MCF 10A (cell line): ENCODE measurements at regions not wholly inside any gene's neighbourhood (a gene's known extent, or its start where the extent isn't known, plus 50 kb on each side); places are given as distances from the start of the nearest gene placed in this dataset.

Experiments used
- BruUV-seq: library from RNA; stranded (reverse); fragments of 400-500 nt; replicated peaks from 2 replicates; lab custom pipeline; 2021; lab: Mats Ljungman, UMichigan
- CTCF ChIA-PET: fragments of 300-600 bp; sonication (Branson Sonifier 250); formaldehyde crosslinking; extraction: SDS; loops from one replicate; lab custom pipeline; 2021; ENCODE audit warnings: antibody characterized with exemption, inconsistent platforms; lab: Yijun Ruan, JAX
- POLR2A ChIA-PET: fragments of 300-600, 350-650 bp; sonication (Branson Sonifier 250); formaldehyde crosslinking; extraction: SDS; loops from one replicate; lab custom pipeline; 2020; ENCODE audit warnings: antibody characterized with exemption, inconsistent platforms; lab: Yijun Ruan, JAX
- DNase-seq: peaks from one replicate; pipeline ENCODE4 v3.0.0-alpha.2; 2018; ENCODE audit not compliant: unreplicated experiment
- H3K27ac Mint-ChIP-seq: one replicate; pipeline ENCODE4 v1.8.0; 2022; ENCODE audit warnings: mild to moderate bottlenecking, low read depth, mixed read lengths; ENCODE audit not compliant: unreplicated experiment
- H3K27me3 Mint-ChIP-seq: one replicate; pipeline ENCODE4 v1.8.0; 2022; ENCODE audit warnings: mixed read lengths; ENCODE audit not compliant: insufficient read depth, unreplicated experiment
- H3K36me3 Mint-ChIP-seq: one replicate; pipeline ENCODE4 v1.8.0; 2022; ENCODE audit warnings: mild to moderate bottlenecking, moderate library complexity, mixed read lengths; ENCODE audit not compliant: insufficient read depth, unreplicated experiment
- H3K4me1 Mint-ChIP-seq: one replicate; pipeline ENCODE4 v1.8.0; 2022; ENCODE audit warnings: mixed read lengths; ENCODE audit not compliant: insufficient read depth, unreplicated experiment
- H3K4me3 Mint-ChIP-seq: one replicate; pipeline ENCODE4 v1.8.0; 2022; ENCODE audit warnings: mild to moderate bottlenecking, moderate library complexity, mixed read lengths; ENCODE audit not compliant: unreplicated experiment
- H3K9me3 Mint-ChIP-seq: one replicate; pipeline ENCODE4 v1.8.0; 2022; ENCODE audit warnings: mixed read lengths; ENCODE audit not compliant: unreplicated experiment
- CTCF ChIP-seq: fragments of 200-600 bp; IDR thresholded peaks from one replicate; pipeline ENCODE4 v1.8.0; 2022; ENCODE audit warnings: antibody characterized with exemption, mild to moderate bottlenecking; ENCODE audit not compliant: unreplicated experiment
- intact Hi-C: fragments of 100-400 bp; cut with micrococcal nuclease; formaldehyde crosslinking; loops from 2 replicates; pipeline ENCODE4 v1.14.1; 2022

DNA sequence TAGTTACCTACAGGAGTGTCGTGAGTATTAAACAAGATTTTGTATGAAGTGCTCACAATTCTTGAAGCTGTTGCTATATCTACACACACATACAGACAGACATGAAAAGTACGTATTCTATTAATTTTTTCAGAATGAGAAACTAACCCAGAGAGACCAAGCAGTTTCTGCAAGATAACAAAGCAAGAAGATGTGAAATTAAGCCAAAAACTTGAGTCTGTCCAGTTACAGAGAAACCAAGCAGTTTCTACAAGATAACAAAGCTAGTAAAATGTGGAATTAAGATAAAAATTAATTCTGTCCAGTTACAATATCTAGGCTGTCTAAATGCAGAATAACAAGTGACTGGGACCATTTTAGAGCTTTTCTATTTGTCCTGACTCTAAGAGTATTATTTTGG lies 132.4 kb downstream of the ALG10B start:
- Mint-ChIP-seq H3K4me3 (no peak overlapping the region), H3K27ac (no peak overlapping the region), H3K9me3 (no peaks in the 10 kb centered on the region), H3K36me3 (no peaks in the 10 kb centered on the region), H3K27me3 (no peaks in the 10 kb centered on the region), H3K4me1 (no peaks in the 10 kb centered on the region)
- DNase-seq = no peak
- ChIA-PET CTCF (no interaction called here), POLR2A (interaction anchor here (0.7 kb wide), 1 partner anchor 8 kb away, joined by 3 read pairs; no protein-coding TSS in a partner anchor)
- intact Hi-C loops = no loop called here
- no TSS peak for BruUV-seq
- no peak for TF ChIP-seq CTCF

DNA sequence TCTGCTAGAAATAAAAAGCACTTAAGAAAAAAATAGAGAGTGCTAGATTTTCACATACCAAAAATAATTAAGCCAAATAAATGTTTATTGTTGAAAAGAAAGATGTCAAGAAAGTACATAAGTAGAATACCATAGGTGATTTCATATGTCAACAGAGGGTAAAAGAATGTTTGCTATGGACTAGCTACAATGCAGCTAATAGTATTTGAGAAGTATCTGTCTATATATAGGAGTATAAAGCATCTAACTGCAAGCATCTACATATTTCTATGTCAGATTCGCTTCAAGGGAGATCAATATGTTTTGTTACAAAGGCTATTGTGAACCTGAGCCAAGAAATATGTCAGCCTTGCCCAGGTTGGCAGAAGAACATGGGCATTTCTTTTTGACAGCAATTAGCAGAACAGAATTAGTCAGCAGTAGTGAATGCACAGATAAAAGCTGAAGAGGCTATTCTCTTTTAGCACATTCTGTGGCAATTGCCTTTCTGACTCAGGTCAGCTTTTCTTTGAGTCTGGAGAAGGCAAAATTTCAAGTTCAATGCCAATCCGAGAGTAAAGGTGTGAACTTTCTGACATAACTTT lies 140.1 kb downstream of the ALG10B start:
- H3K4me1 Mint-ChIP-seq = no peaks in the 10 kb centered on the region
- no TSS peak for BruUV-seq
- ChIA-PET POLR2A (interaction anchor here (0.7 to 1.6 kb wide), 4 partner anchors 23 to 156 kb away, joined by 3 to 5 read pairs (median 4); no protein-coding TSS in a partner anchor), CTCF (interaction anchor here (0.6 to 2.5 kb wide), 2 partner anchors 72 to 351 kb away, joined by 3 to 13 read pairs; no protein-coding TSS in a partner anchor)
- intact Hi-C loops = no loop called here
- H3K27me3 Mint-ChIP-seq = no peaks in the 10 kb centered on the region
- peak; percentile 49 for DNase-seq
- H3K27ac Mint-ChIP-seq = no peak overlapping the region
- no peak overlapping the region for H3K4me3 Mint-ChIP-seq
- H3K9me3 Mint-ChIP-seq = no peaks in the 10 kb centered on the region
- H3K36me3 Mint-ChIP-seq = no peaks in the 10 kb centered on the region
- TF ChIP-seq CTCF = no peak

DNA sequence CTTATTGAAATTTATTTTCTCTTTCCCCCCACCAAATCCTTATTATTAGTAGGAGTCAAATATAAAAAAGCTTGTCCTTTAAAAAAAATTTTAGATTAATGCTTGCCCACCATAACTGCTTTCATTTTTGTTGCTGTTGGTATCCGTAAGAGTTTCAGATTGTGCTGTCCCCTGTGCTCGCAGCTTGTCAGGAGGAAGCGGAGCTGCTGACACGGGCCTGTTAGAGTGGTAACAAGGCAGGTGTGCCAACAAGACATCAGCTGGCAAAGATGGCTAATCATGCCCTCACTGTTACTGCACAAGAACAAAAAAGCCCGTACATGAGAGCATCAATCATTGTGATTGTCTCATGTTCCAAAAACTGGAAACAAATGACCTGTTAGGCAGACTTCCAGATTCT lies 148.4 kb downstream of the ALG10B start:
- ChIA-PET POLR2A (interaction anchor here (1.3 kb wide), 1 partner anchor 11 kb away, joined by 3 read pairs; no protein-coding TSS in a partner anchor), CTCF (no interaction called here)
- no peaks in the 10 kb centered on the region for H3K27me3 Mint-ChIP-seq
- no peaks in the 10 kb centered on the region for H3K36me3 Mint-ChIP-seq
- no peak overlapping the region for H3K4me3 Mint-ChIP-seq
- BruUV-seq = no TSS peak
- no peaks in the 10 kb centered on the region for H3K9me3 Mint-ChIP-seq
- no peak for TF ChIP-seq CTCF
- no peaks in the 10 kb centered on the region for H3K4me1 Mint-ChIP-seq
- no peak for DNase-seq
- intact Hi-C loops = no loop called here
- H3K27ac Mint-ChIP-seq = no peak overlapping the region

GRCh38 chr12:38469715-38470114 lies 153.1 kb downstream of the ALG10B start:
- CTCF ChIA-PET = interaction anchor here (0.7 kb wide), 1 partner anchor 67 kb away, joined by 3 read pairs; no protein-coding TSS in a partner anchor
- intact Hi-C loops = no loop called here
- no peak overlapping the region for H3K4me3 Mint-ChIP-seq
- no peaks in the 10 kb centered on the region for H3K27me3 Mint-ChIP-seq
- DNase-seq = no peak
- H3K27ac Mint-ChIP-seq = no peak overlapping the region
- no TSS peak for BruUV-seq
- no peak for TF ChIP-seq CTCF
- peaks cover 5% of the 10 kb centered on the region for H3K9me3 Mint-ChIP-seq
- H3K36me3 Mint-ChIP-seq = peaks cover 5% of the 10 kb centered on the region
- H3K4me1 Mint-ChIP-seq = no peaks in the 10 kb centered on the region
- POLR2A ChIA-PET = no interaction called here
